GM19023 (cell line): ENCODE measurements at regions not wholly inside any gene's neighbourhood (a gene's known extent, or its start where the extent isn't known, plus 50 kb on each side); places are given as distances from the start of the nearest gene placed in this dataset.
"Not testable (repeated sequence)": the region's sequence is repeated elsewhere in the genome, so short reads cannot be mapped to it uniquely, and the experiment has no call there.

Source experiments
- ATAC-seq: cut with Tn5 transposase; IDR thresholded peaks from one replicate; pipeline ENCODE4 v1.9.1; 2021; ENCODE audit warnings: mild to moderate bottlenecking, moderate library complexity; ENCODE audit not compliant: unreplicated experiment

- peak; percentile 70 for ATAC-seq
Observed at GRCh38 chr4:33746979-33747378, 2497.3 kb downstream of the ARAP2 start.

- ATAC-seq: no peak
Observed at GRCh38 chr4:33751050-33751449, 2493.3 kb downstream of the ARAP2 start.

DNA sequence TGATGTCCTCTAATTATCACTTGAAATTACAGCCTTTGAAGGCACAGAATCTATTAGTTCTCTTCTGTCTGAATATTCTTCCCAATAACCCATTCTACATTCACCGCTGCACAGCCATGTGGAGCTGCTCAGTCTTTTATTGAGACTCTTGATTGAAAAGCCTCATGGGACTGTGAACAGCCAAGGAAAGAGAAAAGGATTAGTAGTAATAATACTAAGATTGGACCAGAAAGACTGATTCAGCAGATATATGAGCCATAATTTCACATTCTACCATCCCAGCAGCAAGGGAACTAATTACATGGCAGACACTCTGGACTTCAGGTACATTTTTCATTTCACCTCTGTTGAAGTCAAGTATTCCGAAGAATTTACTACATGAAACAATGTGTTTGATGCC lies 2471.7 kb downstream of the ARAP2 start:
- no peak for ATAC-seq

DNA sequence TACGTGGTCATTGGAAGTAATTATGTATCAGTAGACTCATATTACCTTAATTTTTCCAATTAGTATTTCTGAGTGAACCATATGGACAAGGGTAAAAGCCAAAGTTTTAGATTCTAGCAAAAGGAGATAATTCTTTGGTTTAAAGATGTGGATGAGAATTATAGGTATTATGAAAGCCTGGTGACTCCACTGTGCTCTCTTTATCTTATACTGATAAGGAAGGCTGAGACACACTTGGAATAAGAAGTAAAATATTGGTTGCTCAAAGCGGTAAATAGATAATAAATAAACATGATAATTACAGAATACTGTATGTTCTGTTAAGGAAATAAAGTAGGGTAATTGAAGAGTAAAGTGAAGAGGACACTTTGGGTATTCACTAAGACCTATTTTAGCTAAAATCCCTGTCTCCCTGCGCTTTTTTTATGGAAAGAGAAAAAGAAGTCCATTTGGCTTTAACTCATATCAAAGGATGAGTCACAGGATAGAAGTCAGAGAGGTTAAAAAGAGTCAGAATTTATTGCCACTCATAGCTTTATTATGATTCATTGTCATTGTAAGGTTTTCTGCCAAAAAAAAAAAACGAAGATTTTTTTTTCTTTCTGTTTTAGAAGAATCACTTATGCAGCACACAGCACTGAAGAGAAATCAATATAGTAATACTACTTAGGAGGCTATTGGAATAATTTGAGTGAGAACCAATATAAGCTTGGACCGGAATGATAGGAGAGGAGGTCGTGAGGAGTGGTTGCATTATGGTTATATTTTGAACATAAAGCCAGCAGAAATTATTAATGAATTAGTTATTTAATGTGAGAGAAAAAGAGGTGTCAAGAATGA lies 2463.1 kb downstream of the ARAP2 start:
- no peak for ATAC-seq

DNA sequence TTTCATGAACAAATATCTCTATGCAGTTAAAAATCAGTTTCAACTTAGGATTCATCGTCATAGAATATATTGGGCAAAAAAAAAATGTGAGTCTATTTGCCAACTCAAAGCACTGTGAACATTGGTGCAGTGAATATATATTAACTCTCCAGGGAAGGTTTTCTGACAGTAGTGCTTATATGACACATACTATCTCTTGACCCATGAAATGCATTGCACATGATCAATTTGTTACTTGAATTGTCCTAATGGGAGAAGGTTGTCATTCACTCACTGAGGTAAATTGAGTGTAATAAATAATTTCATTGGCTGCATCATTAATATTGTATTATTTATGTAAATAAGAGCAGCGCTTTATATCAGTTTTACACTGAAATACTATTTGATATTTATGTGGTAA lies 2458.5 kb downstream of the ARAP2 start:
- ATAC-seq: no peak

- ATAC-seq: no peak
Observed at GRCh38 chr4:33802578-33802977, 2441.7 kb downstream of the ARAP2 start.

DNA sequence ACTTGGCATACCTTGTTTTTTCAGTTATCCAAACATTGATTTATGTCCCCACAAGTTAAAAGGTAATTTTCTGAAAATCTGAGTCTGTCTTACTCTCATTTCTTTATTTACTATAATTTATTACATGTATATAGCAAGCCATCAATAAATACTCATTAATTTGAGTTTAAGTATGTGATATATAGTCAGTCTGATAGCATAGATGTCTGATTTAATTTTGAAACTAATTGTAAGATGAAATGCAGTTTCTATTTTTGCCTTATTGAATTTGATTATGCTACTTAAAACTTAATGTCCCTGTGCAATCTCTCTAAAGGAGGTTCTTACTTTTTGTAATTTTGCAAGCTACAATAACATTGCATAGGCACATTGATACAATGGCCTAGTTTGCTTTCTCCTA lies 2418.6 kb downstream of the ARAP2 start:
- no peak for ATAC-seq

DNA sequence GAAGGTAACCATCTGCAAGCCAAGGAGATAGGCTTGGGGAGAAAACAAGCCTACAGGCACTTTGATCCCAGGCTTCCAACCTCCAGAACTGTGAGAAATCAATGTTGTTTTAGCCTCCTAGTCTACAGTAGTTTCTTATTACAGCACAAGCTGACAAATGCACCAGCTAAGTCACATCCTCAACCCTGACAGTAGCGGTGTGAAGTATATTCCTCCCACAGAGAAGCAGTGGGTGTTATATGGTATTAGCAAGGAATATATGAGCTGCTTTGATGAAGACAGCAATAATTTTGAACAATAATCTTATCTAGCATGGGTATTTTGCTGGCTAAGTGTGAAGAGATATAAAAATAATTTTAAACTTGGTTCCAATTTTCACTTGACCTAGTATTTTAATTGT lies 2415.0 kb downstream of the ARAP2 start:
- not testable (repeated sequence) for ATAC-seq

DNA sequence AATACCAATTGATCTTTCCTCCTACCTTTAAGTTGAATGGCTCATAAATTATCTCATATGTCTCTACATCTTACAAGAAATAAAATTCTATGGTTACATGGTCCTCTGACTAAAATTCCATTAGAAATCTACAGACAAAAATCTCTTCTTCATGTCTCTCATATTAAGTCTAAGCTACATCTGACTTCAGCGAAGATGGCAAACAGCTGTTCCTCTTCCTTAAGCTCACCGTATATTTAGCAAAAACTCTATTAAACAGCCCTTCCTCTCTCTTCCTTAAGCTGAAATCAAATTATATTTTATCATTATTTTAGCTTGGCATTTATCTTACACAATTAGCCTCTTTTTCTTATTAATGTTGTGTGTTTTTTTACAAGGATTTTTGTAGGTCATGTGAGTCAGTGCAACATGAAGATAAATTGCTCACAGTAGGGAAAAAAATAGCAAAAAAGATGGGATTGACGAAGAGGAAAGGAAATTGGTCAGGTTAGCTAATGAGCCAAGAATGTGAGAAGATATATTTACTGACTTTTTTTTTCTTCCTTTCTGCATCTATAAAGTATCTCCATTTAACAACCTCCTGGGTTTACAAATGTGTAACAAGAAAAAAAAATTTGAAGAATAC lies 2412.8 kb downstream of the ARAP2 start:
- ATAC-seq: no peak

- not testable (repeated sequence) for ATAC-seq
Observed at GRCh38 chr4:33835764-33836163, 2408.6 kb downstream of the ARAP2 start.

- no peak for ATAC-seq
Observed at GRCh38 chr4:33837043-33837838, 2407.1 kb downstream of the ARAP2 start.

- no peak for ATAC-seq
Observed at GRCh38 chr4:33841120-33841519, 2403.2 kb downstream of the ARAP2 start.

GRCh38 chr4:33850371-33850902 lies 2393.9 kb downstream of the ARAP2 start:
- ATAC-seq: no peak

GRCh38 chr4:33853670-33854069 lies 2390.6 kb downstream of the ARAP2 start:
- not testable (repeated sequence) for ATAC-seq

DNA sequence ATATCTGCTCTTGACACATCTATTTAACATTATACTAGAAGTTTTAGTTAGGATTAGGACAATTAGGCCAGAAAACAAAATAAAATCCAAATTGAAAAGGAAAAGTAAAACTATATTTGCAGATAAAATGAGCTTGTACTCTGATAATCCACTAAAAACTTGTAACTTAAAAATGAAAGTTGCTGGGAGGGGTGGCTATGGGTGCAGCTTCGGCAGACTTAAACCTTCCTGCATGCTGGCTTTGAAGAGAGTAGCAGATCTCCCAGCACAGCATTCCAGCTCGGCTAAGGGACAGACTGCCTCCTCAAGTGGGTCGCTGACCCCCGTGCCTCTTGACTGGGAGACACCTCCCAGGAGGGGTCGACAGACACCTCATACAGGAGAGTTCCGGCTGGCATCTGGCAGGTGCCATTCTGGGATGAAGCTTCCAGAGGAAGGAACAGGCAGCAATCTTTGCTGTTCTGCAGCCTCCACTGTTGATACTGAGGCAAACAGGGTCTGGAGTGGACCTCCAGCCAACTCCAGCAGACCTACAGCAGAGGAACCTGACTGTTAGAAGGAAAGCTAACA lies 2379.9 kb downstream of the ARAP2 start:
- ATAC-seq: no peak

- no peak for ATAC-seq
Observed at GRCh38 chr4:33873791-33874190, 2370.5 kb downstream of the ARAP2 start.

- ATAC-seq: no peak
Observed at GRCh38 chr4:33878710-33879109, 2365.6 kb downstream of the ARAP2 start.

- no peak for ATAC-seq
Observed at GRCh38 chr4:33881176-33881575, 2363.1 kb downstream of the ARAP2 start.

GRCh38 chr4:33882246-33882990 lies 2361.9 kb downstream of the ARAP2 start:
- ATAC-seq: no peak

GRCh38 chr4:33883111-33883510 lies 2361.2 kb downstream of the ARAP2 start:
- ATAC-seq: no peak
